T-helper 17 cell (primary cell): ENCODE measurements at regions not wholly inside any gene's neighbourhood (a gene's known extent, or its start where the extent isn't known, plus 50 kb on each side); places are given as distances from the start of the nearest gene placed in this dataset.
"Not testable (repeated sequence)": the region's sequence is repeated elsewhere in the genome, so short reads cannot be mapped to it uniquely, and the experiment has no call there.

ENCODE experiments used
- ATAC-seq: fragments of 150-1000 bp; cut with Tn5 transposase; 2 replicates; pipeline ENCODE4 v1.10.0; 2021; ENCODE audit warnings: mild to moderate bottlenecking, moderate library complexity
- DNase-seq, 3 donors: peaks; one replicate each; pipeline versions ENCODE4 v3.0.0 to v3.0.0-alpha.2; 2020 to 2021
- H3K9me3 ChIP-seq: one replicate; pipeline ENCODE4 v1.7.0; 2013; ENCODE audit warnings: low read length, mild to moderate bottlenecking; ENCODE audit not compliant: control insufficient read depth, poor library complexity, severe bottlenecking
- H3K27ac Mint-ChIP-seq: one replicate; pipeline ENCODE4 v1.8.0; 2022; ENCODE audit warnings: mild to moderate bottlenecking, moderate library complexity, mixed read lengths
- H3K27me3 Mint-ChIP-seq: one replicate; pipeline ENCODE4 v1.8.0; 2022; ENCODE audit warnings: mixed read lengths
- H3K36me3 Mint-ChIP-seq: one replicate; pipeline ENCODE4 v1.8.0; 2022; ENCODE audit warnings: low read depth, mixed read lengths
- H3K4me1 Mint-ChIP-seq: one replicate; pipeline ENCODE4 v1.8.0; 2022; ENCODE audit warnings: mild to moderate bottlenecking, mixed read lengths
- H3K4me3 Mint-ChIP-seq: one replicate; pipeline ENCODE4 v1.8.0; 2022; ENCODE audit warnings: mild to moderate bottlenecking, moderate library complexity, mixed read lengths

GRCh38 chr12:89289720-89290119 lies 62.6 kb downstream of the DUSP6 start:
- ATAC-seq (no peak), DNase-seq (no peak)
- peaks cover 6% of the 10 kb centered on the region for H3K27me3 Mint-ChIP-seq
- H3K36me3 Mint-ChIP-seq = peaks cover 5% of the 10 kb centered on the region
- H3K27ac Mint-ChIP-seq = no peak overlapping the region
- no peak overlapping the region for H3K4me3 Mint-ChIP-seq
- peaks cover 4% of the 10 kb centered on the region for H3K4me1 Mint-ChIP-seq
- H3K9me3 ChIP-seq = no peaks in the 10 kb centered on the region

- peaks cover 4% of the 10 kb centered on the region for H3K4me1 Mint-ChIP-seq
- ATAC-seq = no peak
- H3K27ac Mint-ChIP-seq = no peak overlapping the region
- DNase-seq = no peak
- H3K4me3 Mint-ChIP-seq = no peak overlapping the region
- H3K36me3 Mint-ChIP-seq = peaks cover 5% of the 10 kb centered on the region
- H3K27me3 Mint-ChIP-seq = peaks cover 6% of the 10 kb centered on the region
- no peaks in the 10 kb centered on the region for H3K9me3 ChIP-seq
Measured at GRCh38 chr12:89288959-89289358, 63.3 kb downstream of the DUSP6 start.

GRCh38 chr12:89286501-89286900 lies 65.8 kb downstream of the DUSP6 start:
- no peak for DNase-seq
- Mint-ChIP-seq H3K4me3 (no peak overlapping the region), H3K4me1 (peaks cover 4% of the 10 kb centered on the region), H3K27me3 (peaks cover 2% of the 10 kb centered on the region), H3K36me3 (peaks cover under 1% of the 10 kb centered on the region), H3K27ac (no peak overlapping the region)
- no peak for ATAC-seq
- H3K9me3 ChIP-seq = no peaks in the 10 kb centered on the region

GRCh38 chr12:89281539-89281867 lies 70.8 kb downstream of the DUSP6 start:
- no peak for DNase-seq
- H3K4me1 Mint-ChIP-seq = peaks cover 16% of the 10 kb centered on the region
- peak overlapping the region; percentile 21 for H3K4me3 Mint-ChIP-seq
- H3K9me3 ChIP-seq = no peaks in the 10 kb centered on the region
- H3K27me3 Mint-ChIP-seq = no peaks in the 10 kb centered on the region
- no peaks in the 10 kb centered on the region for H3K36me3 Mint-ChIP-seq
- ATAC-seq = no peak
- peak overlapping the region; percentile 51 for H3K27ac Mint-ChIP-seq

- ATAC-seq = peak; percentile 82
- Mint-ChIP-seq H3K27me3 (no peaks in the 10 kb centered on the region), H3K36me3 (no peaks in the 10 kb centered on the region), H3K4me1 (peaks cover 16% of the 10 kb centered on the region), H3K4me3 (peak overlapping the region; percentile 52), H3K27ac (peak overlapping the region; percentile 51)
- no peaks in the 10 kb centered on the region for H3K9me3 ChIP-seq
- no peak for DNase-seq
Measured at GRCh38 chr12:89280833-89281538, 71.3 kb downstream of the DUSP6 start.

GRCh38 chr12:89279499-89279898 lies 72.8 kb downstream of the DUSP6 start:
- ATAC-seq (no peak), DNase-seq (no peak)
- no peaks in the 10 kb centered on the region for H3K9me3 ChIP-seq
- Mint-ChIP-seq H3K27me3 (no peaks in the 10 kb centered on the region), H3K27ac (no peak overlapping the region), H3K4me3 (no peak overlapping the region), H3K36me3 (no peaks in the 10 kb centered on the region), H3K4me1 (peaks cover 16% of the 10 kb centered on the region)

GRCh38 chr12:89278862-89279261 lies 73.4 kb downstream of the DUSP6 start:
- Mint-ChIP-seq H3K4me3 (no peak overlapping the region), H3K27ac (no peak overlapping the region), H3K27me3 (no peaks in the 10 kb centered on the region), H3K4me1 (peaks cover 18% of the 10 kb centered on the region), H3K36me3 (no peaks in the 10 kb centered on the region)
- H3K9me3 ChIP-seq = no peaks in the 10 kb centered on the region
- DNase-seq = no peak
- no peak for ATAC-seq

GRCh38 chr12:89278169-89278568 lies 74.1 kb downstream of the DUSP6 start:
- H3K4me1 Mint-ChIP-seq = peaks cover 22% of the 10 kb centered on the region

GRCh38 chr12:89276860-89277259 lies 75.4 kb downstream of the DUSP6 start:
- H3K9me3 ChIP-seq = no peaks in the 10 kb centered on the region
- Mint-ChIP-seq H3K4me3 (no peak overlapping the region), H3K27me3 (no peaks in the 10 kb centered on the region), H3K4me1 (peaks cover 21% of the 10 kb centered on the region), H3K36me3 (no peaks in the 10 kb centered on the region), H3K27ac (no peak overlapping the region)
- ATAC-seq (no peak), DNase-seq (no peak)

More at GRCh38 chr12:89278169-89278568, 74.1 kb downstream of the DUSP6 start:
- no peak for DNase-seq
- H3K27me3 Mint-ChIP-seq = no peaks in the 10 kb centered on the region
- H3K27ac Mint-ChIP-seq = no peak overlapping the region
- no peak for ATAC-seq
- no peak overlapping the region for H3K4me3 Mint-ChIP-seq
- H3K36me3 Mint-ChIP-seq = no peaks in the 10 kb centered on the region
- no peaks in the 10 kb centered on the region for H3K9me3 ChIP-seq

GRCh38 chr12:89273525-89273924 lies 78.8 kb downstream of the DUSP6 start:
- peaks cover 10% of the 10 kb centered on the region for H3K4me1 Mint-ChIP-seq
- no peaks in the 10 kb centered on the region for H3K36me3 Mint-ChIP-seq
- ATAC-seq = no peak
- no peak overlapping the region for H3K27ac Mint-ChIP-seq
- H3K9me3 ChIP-seq = no peaks in the 10 kb centered on the region
- DNase-seq = no peak
- H3K4me3 Mint-ChIP-seq = no peak overlapping the region
- H3K27me3 Mint-ChIP-seq = no peaks in the 10 kb centered on the region

GRCh38 chr12:89270548-89270947 lies 81.8 kb downstream of the DUSP6 start:
- H3K36me3 Mint-ChIP-seq = no peaks in the 10 kb centered on the region
- no peak for ATAC-seq

GRCh38 chr12:89269174-89269573 lies 83.1 kb downstream of the DUSP6 start:
- H3K4me3 Mint-ChIP-seq = no peak overlapping the region
- DNase-seq (no peak), ATAC-seq (no peak)
- no peaks in the 10 kb centered on the region for H3K9me3 ChIP-seq
- H3K27me3 Mint-ChIP-seq = no peaks in the 10 kb centered on the region
- H3K36me3 Mint-ChIP-seq = no peaks in the 10 kb centered on the region
- no peak overlapping the region for H3K27ac Mint-ChIP-seq
- H3K4me1 Mint-ChIP-seq = peaks cover 5% of the 10 kb centered on the region

More at GRCh38 chr12:89270548-89270947, 81.8 kb downstream of the DUSP6 start:
- H3K9me3 ChIP-seq = no peaks in the 10 kb centered on the region
- Mint-ChIP-seq H3K27me3 (no peaks in the 10 kb centered on the region), H3K4me3 (no peak overlapping the region), H3K27ac (no peak overlapping the region), H3K4me1 (peaks cover 7% of the 10 kb centered on the region)
- no peak for DNase-seq

GRCh38 chr12:89267404-89267803 lies 84.9 kb downstream of the DUSP6 start:
- Mint-ChIP-seq H3K27ac (no peak overlapping the region), H3K36me3 (no peaks in the 10 kb centered on the region), H3K4me1 (no peaks in the 10 kb centered on the region), H3K27me3 (no peaks in the 10 kb centered on the region), H3K4me3 (no peak overlapping the region)
- DNase-seq (no peak), ATAC-seq (no peak)
- no peaks in the 10 kb centered on the region for H3K9me3 ChIP-seq

GRCh38 chr12:89266574-89267188 lies 85.6 kb downstream of the DUSP6 start:
- not testable (repeated sequence) for H3K27ac Mint-ChIP-seq, H3K4me3 Mint-ChIP-seq

More at GRCh38 chr12:89266574-89267188, 85.6 kb downstream of the DUSP6 start:
- H3K4me1 Mint-ChIP-seq, H3K36me3 Mint-ChIP-seq, H3K27me3 Mint-ChIP-seq, DNase-seq, H3K9me3 ChIP-seq, ATAC-seq: not testable (repeated sequence)
